Mucosa of descending colon (tissue), 3 donors: ENCODE measurements at regions not wholly inside any gene's neighbourhood (a gene's known extent, or its start where the extent isn't known, plus 50 kb on each side); places are given as distances from the start of the nearest gene placed in this dataset.
"Not testable (repeated sequence)": the region's sequence is repeated elsewhere in the genome, so short reads cannot be mapped to it uniquely, and the experiment has no call there.

Experiments used
- ATAC-seq: fragments of 200-7000 bp; cut with Tn5 transposase; one replicate; pipeline ENCODE4 v1.9.1; 2020; ENCODE audit warnings: mild to moderate bottlenecking, moderate library complexity
- DNase-seq, 3 donors: peaks; one replicate each; pipeline ENCODE4 v3.0.0-alpha.2; 2020
- H3K36me3 ChIP-seq: fragments of 200-600 bp; one replicate; pipeline ENCODE4 v1.8.0; 2021; ENCODE audit warnings: low read depth, mild to moderate bottlenecking
- H3K4me1 ChIP-seq: fragments of 200-600 bp; one replicate; pipeline ENCODE4 v1.8.0; 2021; ENCODE audit warnings: low read depth, mild to moderate bottlenecking
- H3K4me3 ChIP-seq: fragments of 200-600 bp; one replicate; pipeline ENCODE4 v1.8.0; 2021; ENCODE audit warnings: mild to moderate bottlenecking
- H3K9me3 ChIP-seq: fragments of 200-600 bp; one replicate; pipeline ENCODE4 v1.8.0; 2021; ENCODE audit warnings: mild to moderate bottlenecking
- CTCF ChIP-seq: fragments of 200-600 bp; IDR thresholded peaks from one replicate; pipeline ENCODE4 v1.8.0; 2022; ENCODE audit warnings: antibody characterized with exemption, mild to moderate bottlenecking
- intact Hi-C, 2 donors: fragments of 100-400 bp; cut with DNase I in 1 of 2; cut with micrococcal nuclease in 1 of 2; formaldehyde crosslinking; loops; one replicate each; pipeline versions ENCODE4 v1.11.0 to v1.11.1; 2022; cut with DNase I, micrococcal nuclease
- donor health status: DM: no; HTN: no; CAD: no; lungs with moderate emphysema.
- donor health status: DM: no; HTN: no; CAD: no.
- donor health status: DM: no; HTN: yes; CAD: no.

- ATAC-seq = no peak
- Histone ChIP-seq H3K9me3 (no peaks in the 10 kb centered on the region), H3K36me3 (no peaks in the 10 kb centered on the region), H3K4me3 (no peak overlapping the region), H3K4me1 (no peaks in the 10 kb centered on the region)
- no peak for TF ChIP-seq CTCF
- DNase-seq = no peak
- intact Hi-C loops = no loop called here
These were observed 75.5 kb upstream of the TGM3 start for GRCh38 chr20:2220298-2220697.

- no peaks in the 10 kb centered on the region for H3K9me3 ChIP-seq
- no peak overlapping the region for H3K4me3 ChIP-seq
- intact Hi-C loops = no loop called here
- no peak for DNase-seq
- no peak for ATAC-seq
- TF ChIP-seq CTCF = no peak
- H3K4me1 ChIP-seq = no peaks in the 10 kb centered on the region
- no peaks in the 10 kb centered on the region for H3K36me3 ChIP-seq
These were observed 73.9 kb upstream of the TGM3 start for GRCh38 chr20:2221921-2222320.

DNA sequence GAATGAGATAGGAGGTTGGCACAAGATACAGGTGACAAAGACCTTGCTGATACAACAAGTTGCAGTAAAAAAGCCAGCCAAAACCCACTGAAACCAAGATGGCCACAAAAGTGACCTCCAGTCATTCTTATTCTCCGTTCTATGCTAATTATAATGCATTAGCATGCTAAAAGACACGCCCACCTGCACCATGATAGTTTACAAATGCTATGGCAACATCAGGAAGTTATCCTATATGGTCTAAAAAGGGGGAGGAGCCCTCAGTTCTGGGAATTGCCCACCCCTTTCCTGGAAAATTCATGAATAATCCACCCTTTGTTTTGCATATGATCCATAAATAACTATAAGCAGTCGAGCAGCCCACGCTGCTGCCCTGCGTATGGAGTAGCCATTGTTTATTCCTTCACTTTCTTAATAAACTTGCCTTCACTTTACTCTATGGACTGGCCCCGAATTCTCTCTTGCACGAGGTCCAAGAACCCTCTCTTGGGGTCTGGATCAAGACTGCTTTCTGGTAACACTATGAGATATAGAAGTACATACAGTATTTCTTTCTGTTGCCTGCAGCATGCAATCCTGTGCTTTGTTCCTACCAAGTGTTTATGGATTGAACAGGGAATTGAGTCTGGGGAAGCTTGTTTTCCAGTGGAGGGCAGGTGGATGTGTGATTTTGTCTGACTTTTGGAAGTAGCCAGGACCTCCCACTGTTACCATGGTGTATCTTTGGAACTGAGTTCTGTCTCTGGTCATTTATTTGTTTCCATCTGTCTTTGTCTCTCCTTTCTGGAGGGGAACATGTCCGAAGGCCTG lies 72.0 kb upstream of the TGM3 start:
- DNase-seq (no peak), ATAC-seq (no peak)
- TF ChIP-seq CTCF = no peak
- intact Hi-C loops = no loop called here
- no peaks in the 10 kb centered on the region for H3K4me1 ChIP-seq
- H3K36me3 ChIP-seq = no peaks in the 10 kb centered on the region
- H3K4me3 ChIP-seq = no peak overlapping the region
- no peaks in the 10 kb centered on the region for H3K9me3 ChIP-seq

- no peak for TF ChIP-seq CTCF
These were observed 71.5 kb upstream of the TGM3 start for GRCh38 chr20:2224368-2224639.

GRCh38 chr20:2227285-2227684 lies 68.5 kb upstream of the TGM3 start:
- H3K9me3 ChIP-seq, H3K36me3 ChIP-seq, H3K4me1 ChIP-seq, intact Hi-C loops, ATAC-seq, H3K4me3 ChIP-seq, DNase-seq: not testable (repeated sequence)

More at GRCh38 chr20:2224368-2224639, 71.5 kb upstream of the TGM3 start:
- Histone ChIP-seq H3K4me1 (no peaks in the 10 kb centered on the region), H3K36me3 (no peaks in the 10 kb centered on the region), H3K4me3 (no peak overlapping the region), H3K9me3 (no peaks in the 10 kb centered on the region)
- intact Hi-C loops = no loop called here
- ATAC-seq = no peak
- DNase-seq = no peak

DNA sequence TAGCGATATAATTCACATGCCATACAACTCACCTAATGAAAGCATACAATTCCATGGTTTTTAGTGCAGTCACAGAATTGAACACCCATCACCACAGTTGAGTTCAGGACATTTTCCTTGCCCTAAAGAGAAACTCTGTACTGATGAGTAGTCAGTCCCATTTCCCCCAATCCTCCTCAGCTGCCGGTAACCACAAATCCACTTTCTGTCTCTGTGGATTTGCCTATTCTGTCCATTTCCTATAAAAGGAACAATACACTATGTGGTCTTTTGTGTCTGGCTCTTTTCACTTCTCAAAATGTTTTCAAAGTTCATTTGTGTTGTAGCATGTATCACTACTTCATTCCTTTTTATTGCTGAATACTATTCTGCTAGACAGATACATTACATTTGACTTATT lies 67.9 kb upstream of the TGM3 start:
- TF ChIP-seq CTCF = no peak
- no peaks in the 10 kb centered on the region for H3K36me3 ChIP-seq
- DNase-seq = no peak
- H3K4me1 ChIP-seq = no peaks in the 10 kb centered on the region
- H3K4me3 ChIP-seq = no peak overlapping the region
- no peaks in the 10 kb centered on the region for H3K9me3 ChIP-seq
- ATAC-seq = no peak
- intact Hi-C loops = no loop called here
